Stimulated activated CD4-positive, alpha-beta T cell treated with anti-CD3 and anti-CD28 coated beads, Interleukin-4, amount 100 ng/mL, for 48 hours (primary cell): ENCODE measurements at regions not wholly inside any gene's neighbourhood (a gene's known extent, or its start where the extent isn't known, plus 50 kb on each side); places are given as distances from the start of the nearest gene placed in this dataset.

Experiments used
- DNase-seq, 2 donors: peaks; one replicate each; pipeline ENCODE4 v3.0.0-alpha.2; 2020; ENCODE audit warnings: low read depth in 2 of 2

DNA sequence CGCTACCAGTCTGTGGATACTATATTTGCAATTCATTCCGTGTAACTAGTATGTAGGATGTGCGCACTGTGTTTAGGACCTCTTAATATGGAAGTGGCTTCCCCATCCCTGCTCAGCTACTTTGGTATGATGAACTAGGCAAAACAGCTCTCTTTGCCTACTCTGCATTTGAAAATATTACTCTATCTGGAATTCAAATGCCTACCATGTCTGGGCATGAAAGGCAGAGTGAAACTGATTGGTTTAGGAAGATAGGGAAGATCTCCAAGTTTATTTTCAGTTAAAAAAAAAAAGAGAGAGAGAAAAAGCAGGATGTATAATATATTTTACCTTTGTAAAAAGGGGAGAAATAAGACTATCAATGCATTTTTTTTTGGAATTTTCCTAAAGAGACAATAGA is 74.1 kb upstream of the ELL2 start:
- DNase-seq = no peak

DNA sequence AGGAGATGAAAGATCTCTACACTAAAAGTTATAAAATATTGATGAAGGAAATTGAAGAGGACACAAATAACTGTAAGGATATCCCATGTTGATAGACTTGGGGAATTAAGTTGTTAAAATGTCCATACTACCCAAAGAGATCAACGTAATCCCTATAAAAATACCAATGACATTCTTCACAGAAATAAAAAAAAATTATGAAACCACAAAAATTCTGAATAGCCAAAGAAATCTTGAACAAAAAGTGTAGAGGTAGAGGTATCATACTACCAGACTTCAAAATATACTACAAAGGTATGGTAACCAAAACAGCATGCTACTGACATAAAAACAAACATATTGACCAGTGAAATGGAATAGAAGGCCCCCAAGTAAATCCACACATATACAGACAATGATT is 71.5 kb upstream of the ELL2 start:
- no peak for DNase-seq

DNA sequence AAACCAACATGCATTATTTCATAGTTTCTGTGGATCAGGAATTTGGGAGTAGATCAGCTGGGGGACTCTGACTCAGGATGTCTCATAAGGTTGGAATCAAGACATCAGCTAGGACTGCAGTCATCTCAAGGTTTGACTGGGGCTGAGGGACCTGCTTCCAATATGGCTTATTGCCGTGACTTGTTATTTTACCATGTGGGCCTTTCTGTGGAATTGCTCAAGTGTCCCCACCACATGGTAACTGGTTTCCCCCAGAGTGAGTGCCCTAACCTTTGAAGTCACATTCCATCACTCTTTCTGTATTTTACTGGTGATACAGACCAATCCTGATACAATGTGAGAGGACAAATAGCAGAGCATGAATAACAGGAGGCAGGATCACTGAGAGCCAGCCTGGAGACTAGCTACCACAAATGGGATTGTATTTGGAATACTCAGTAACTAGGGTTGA is 70.2 kb upstream of the ELL2 start:
- DNase-seq = no peak

DNA sequence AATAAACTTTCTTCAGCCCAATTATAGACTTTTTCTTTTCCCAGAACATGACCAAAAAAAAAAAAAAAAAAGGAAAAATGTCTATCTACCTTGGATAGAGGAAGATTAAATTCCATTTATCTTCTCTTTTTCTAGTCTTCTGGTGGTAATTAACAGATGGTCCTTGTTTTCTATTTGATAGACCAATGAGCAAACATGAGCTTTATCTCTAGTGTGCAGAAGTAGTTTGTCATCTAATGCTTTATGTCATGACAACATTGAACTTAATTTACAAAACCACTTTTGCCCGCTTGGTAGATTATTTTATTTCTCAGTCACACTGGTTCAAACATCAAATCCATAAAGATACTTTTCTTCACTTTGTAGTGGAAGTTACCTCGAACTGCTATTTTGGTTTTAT is 69.5 kb upstream of the ELL2 start:
- DNase-seq = no peak

- no peak for DNase-seq
Measured at GRCh38 chr5:96026406-96027041, 64.9 kb upstream of the ELL2 start.

DNA sequence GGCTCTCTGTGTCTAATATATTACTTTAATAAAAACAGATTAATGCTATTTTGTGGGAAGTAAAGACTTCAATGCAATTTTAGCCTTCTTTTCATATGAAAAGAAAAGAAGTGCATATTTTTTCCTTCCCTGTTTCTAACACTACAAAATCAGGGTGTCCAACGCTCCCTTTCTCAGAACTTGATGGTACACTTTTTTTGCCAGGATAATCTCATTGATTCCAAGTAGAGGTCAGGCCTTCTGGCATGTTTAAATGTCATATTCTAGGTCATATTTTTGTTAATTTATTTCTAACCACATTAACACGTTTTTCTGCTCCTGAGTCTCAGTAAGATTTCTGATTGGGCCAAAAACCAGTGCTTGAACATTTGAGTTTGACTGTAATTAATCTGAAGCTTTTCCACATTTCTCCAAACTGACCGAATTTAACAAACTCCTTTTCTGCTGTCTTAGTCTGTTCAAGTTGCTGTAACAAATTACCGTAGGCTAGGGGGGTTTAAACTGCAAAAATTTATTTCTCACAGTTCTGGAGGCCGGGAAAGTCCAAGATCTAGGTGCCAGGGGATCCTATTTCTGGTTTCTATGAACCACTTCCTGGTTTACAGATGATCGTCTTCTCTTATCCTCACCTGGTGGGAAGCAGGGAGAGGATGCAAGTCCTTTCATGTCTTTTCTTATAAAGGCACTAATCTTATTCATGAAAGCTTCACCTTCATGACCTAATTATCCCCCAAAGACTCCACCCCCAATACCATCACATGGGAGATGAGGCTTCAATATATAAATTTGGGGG is 63.2 kb upstream of the ELL2 start:
- DNase-seq = no peak

DNA sequence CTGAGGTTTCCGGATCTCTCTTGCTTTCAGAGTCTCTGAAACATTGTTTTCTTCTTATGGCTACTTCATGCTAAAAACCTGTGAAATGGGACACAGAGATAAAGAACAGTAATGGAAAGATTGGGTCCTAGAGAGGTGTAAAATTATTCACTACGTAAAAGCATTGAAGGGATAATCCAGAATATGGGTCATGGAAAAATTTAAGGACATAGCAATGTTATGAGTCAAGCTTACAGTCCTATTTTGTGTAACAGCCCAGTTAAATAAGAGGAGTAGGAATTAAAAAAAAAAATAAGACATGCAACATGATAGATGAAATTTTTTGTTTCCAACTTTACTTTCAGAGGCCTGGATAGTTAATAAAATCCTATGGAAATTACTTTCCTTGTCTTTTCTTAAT is 61.9 kb upstream of the ELL2 start:
- DNase-seq = no peak

GRCh38 chr5:96022971-96023370 is 61.3 kb upstream of the ELL2 start:
- no peak for DNase-seq

GRCh38 chr5:96017951-96018350 is 56.3 kb upstream of the ELL2 start:
- no peak for DNase-seq

- no peak for DNase-seq
Measured at GRCh38 chr5:96016216-96016615, 54.6 kb upstream of the ELL2 start.

- DNase-seq = no peak
Measured at GRCh38 chr5:96015709-96016108, 54.1 kb upstream of the ELL2 start.

DNA sequence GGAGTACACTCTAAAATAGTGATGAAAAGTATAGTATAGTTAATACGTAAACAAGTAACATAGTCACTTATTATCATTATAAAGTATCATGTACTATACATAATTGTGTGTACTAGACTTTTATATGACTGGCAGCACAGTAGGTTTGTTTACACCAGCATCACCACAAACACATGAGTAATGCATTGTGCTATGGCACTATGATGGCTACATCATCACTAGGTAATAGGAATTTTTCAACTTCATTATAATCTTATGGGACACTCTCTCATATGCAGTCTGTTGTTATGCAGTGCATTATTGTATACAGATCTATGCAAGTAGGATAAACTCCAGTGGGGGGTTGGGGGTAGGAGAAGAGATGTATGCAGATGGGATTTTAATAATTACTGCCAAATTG is 52.7 kb upstream of the ELL2 start:
- DNase-seq = no peak

- DNase-seq = no peak
Measured at GRCh38 chr5:96013254-96013653, 51.6 kb upstream of the ELL2 start.

- DNase-seq = no peak
Measured at GRCh38 chr5:96012399-96012798, 50.7 kb upstream of the ELL2 start.
